SK-N-SH treated with all-trans-retinoic acid at 6 μM for 48 hours (cell line): ENCODE measurements at regions not wholly inside any gene's neighbourhood (a gene's known extent, or its start where the extent isn't known, plus 50 kb on each side); places are given as distances from the start of the nearest gene placed in this dataset.

ENCODE experiments used
- ATAC-seq: fragments of 200-7000 bp; cut with Tn5 transposase; 3 replicates; pipeline ENCODE4 v1.9.1; 2020; ENCODE audit warnings: mild to moderate bottlenecking, moderate library complexity
- ARNTL ChIP-seq: fragments of 450-650 bp; formaldehyde crosslinking; IDR thresholded peaks from 2 replicates; pipeline ENCODE4 v1.5.0; 2020; ENCODE audit warnings: low read depth, mild to moderate bottlenecking, moderate library complexity, borderline replicate concordance
- BACH2 ChIP-seq: fragments of 250-450 bp; sonication (Bioruptor Pico); IDR thresholded peaks from 2 replicates; pipeline ENCODE4 v1.9.0; 2021; ENCODE audit warnings: mild to moderate bottlenecking, borderline replicate concordance
- CSRNP3 ChIP-seq: fragments of 250-450 bp; sonication (Bioruptor Pico); IDR thresholded peaks from 2 replicates; pipeline ENCODE4 v1.5.1; 2021; ENCODE audit warnings: mild to moderate bottlenecking, moderate library complexity
- ESRRG ChIP-seq: fragments of 250-450 bp; sonication (Bioruptor Pico); IDR thresholded peaks from 2 replicates; pipeline ENCODE4 v1.6.1; 2021; ENCODE audit warnings: mild to moderate bottlenecking
- GLIS3 ChIP-seq: fragments of 250-450 bp; sonication (Bioruptor Pico); IDR thresholded peaks from 2 replicates; pipeline ENCODE4 v1.5.0; 2020; ENCODE audit warnings: mild to moderate bottlenecking, moderate library complexity
- ISL1 ChIP-seq: fragments of 250-450 bp; sonication (Bioruptor Pico); IDR thresholded peaks from 2 replicates; pipeline ENCODE4 v2.1.2; 2022; ENCODE audit warnings: mild to moderate bottlenecking, moderate library complexity
- OSR1 ChIP-seq: fragments of 250-450 bp; sonication (Bioruptor Pico); IDR thresholded peaks from 2 replicates; pipeline ENCODE4 v1.8.0; 2022; ENCODE audit warnings: moderate library complexity, mild to moderate bottlenecking, inconsistent platforms
- PATZ1 ChIP-seq: fragments of 250-450 bp; sonication (Bioruptor Pico); IDR thresholded peaks from 2 replicates; pipeline ENCODE4 v1.8.0; 2020; ENCODE audit warnings: mild to moderate bottlenecking, moderate library complexity, borderline replicate concordance
- PPARA ChIP-seq: fragments of 250-450 bp; sonication (Bioruptor Pico); IDR thresholded peaks from 2 replicates; pipeline ENCODE4 v1.5.0; 2020; ENCODE audit warnings: mild to moderate bottlenecking, borderline replicate concordance
- RARB ChIP-seq: fragments of 250-450 bp; sonication (Bioruptor Pico); IDR thresholded peaks from 2 replicates; pipeline ENCODE4 v1.8.0; 2021; ENCODE audit warnings: mild to moderate bottlenecking, moderate library complexity
- TCF4 ChIP-seq: fragments of 250-450 bp; sonication (Bioruptor Pico); IDR thresholded peaks from 2 replicates; pipeline ENCODE4 v1.8.0; 2021; ENCODE audit warnings: mild to moderate bottlenecking, moderate library complexity, borderline replicate concordance
- ZC3H10 ChIP-seq: fragments of 250-450 bp; sonication (Bioruptor Pico); IDR thresholded peaks from 2 replicates; pipeline ENCODE4 v1.5.1; 2021; ENCODE audit warnings: mild to moderate bottlenecking, moderate library complexity
- ZFP3 ChIP-seq: fragments of 250-450 bp; sonication (Bioruptor Pico); IDR thresholded peaks from 2 replicates; pipeline ENCODE4 v1.5.0; 2020; ENCODE audit warnings: mild to moderate bottlenecking, moderate library complexity
- ZFP30 ChIP-seq: fragments of 450-650 bp; formaldehyde crosslinking; IDR thresholded peaks from 2 replicates; pipeline ENCODE4 v1.5.0; 2022; ENCODE audit warnings: mild to moderate bottlenecking, moderate library complexity
- ZNF565 ChIP-seq: fragments of 450-650 bp; formaldehyde crosslinking; conservative IDR thresholded peaks from 2 replicates; pipeline ENCODE4 v1.5.0; 2020; ENCODE audit warnings: low read depth, mild to moderate bottlenecking, moderate library complexity
- ZNF70 ChIP-seq: fragments of 450-650 bp; formaldehyde crosslinking; IDR thresholded peaks from 2 replicates; pipeline ENCODE4 v1.5.0; 2020; ENCODE audit warnings: mild to moderate bottlenecking, moderate library complexity
- ZNF8 ChIP-seq: fragments of 450-650 bp; formaldehyde crosslinking; IDR thresholded peaks from 2 replicates; pipeline ENCODE4 v1.5.0; 2020; ENCODE audit warnings: mild to moderate bottlenecking, moderate library complexity
- TF ChIP-seq, protein P1 (sequence below): fragments of 250-450 bp; sonication (Bioruptor Pico); IDR thresholded peaks from 2 replicates; pipeline ENCODE4 v1.5.0; 2020; ENCODE audit warnings: mild to moderate bottlenecking, moderate library complexity
- TF ChIP-seq, protein P2 (sequence below): fragments of 250-450 bp; sonication (Bioruptor Pico); IDR thresholded peaks from 2 replicates; pipeline ENCODE4 v1.8.0; 2021; ENCODE audit warnings: low read depth, mild to moderate bottlenecking, moderate library complexity, borderline replicate concordance
- TF ChIP-seq, protein P3 (sequence below): fragments of 250-450 bp; sonication (Bioruptor Pico); IDR thresholded peaks from 2 replicates; pipeline ENCODE4 v1.5.1; 2020; ENCODE audit warnings: low read depth, mild to moderate bottlenecking, moderate library complexity

GRCh38 chr4:28148221-28148620 is 1287.6 kb downstream of the STIM2 start (continued):
- TF ChIP-seq, protein P1, sequence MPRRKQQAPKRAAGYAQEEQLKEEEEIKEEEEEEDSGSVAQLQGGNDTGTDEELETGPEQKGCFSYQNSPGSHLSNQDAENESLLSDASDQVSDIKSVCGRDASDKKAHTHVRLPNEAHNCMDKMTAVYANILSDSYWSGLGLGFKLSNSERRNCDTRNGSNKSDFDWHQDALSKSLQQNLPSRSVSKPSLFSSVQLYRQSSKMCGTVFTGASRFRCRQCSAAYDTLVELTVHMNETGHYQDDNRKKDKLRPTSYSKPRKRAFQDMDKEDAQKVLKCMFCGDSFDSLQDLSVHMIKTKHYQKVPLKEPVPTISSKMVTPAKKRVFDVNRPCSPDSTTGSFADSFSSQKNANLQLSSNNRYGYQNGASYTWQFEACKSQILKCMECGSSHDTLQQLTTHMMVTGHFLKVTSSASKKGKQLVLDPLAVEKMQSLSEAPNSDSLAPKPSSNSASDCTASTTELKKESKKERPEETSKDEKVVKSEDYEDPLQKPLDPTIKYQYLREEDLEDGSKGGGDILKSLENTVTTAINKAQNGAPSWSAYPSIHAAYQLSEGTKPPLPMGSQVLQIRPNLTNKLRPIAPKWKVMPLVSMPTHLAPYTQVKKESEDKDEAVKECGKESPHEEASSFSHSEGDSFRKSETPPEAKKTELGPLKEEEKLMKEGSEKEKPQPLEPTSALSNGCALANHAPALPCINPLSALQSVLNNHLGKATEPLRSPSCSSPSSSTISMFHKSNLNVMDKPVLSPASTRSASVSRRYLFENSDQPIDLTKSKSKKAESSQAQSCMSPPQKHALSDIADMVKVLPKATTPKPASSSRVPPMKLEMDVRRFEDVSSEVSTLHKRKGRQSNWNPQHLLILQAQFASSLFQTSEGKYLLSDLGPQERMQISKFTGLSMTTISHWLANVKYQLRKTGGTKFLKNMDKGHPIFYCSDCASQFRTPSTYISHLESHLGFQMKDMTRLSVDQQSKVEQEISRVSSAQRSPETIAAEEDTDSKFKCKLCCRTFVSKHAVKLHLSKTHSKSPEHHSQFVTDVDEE: no peak
- TF ChIP-seq TCF4 (CRISPR knock-in tag) (no peak), ESRRG (CRISPR knock-in tag) (no peak), ZFP3 (CRISPR knock-in tag) (no peak), ARNTL (CRISPR knock-in tag) (no peak), PPARA (CRISPR knock-in tag) (no peak)

DNA sequence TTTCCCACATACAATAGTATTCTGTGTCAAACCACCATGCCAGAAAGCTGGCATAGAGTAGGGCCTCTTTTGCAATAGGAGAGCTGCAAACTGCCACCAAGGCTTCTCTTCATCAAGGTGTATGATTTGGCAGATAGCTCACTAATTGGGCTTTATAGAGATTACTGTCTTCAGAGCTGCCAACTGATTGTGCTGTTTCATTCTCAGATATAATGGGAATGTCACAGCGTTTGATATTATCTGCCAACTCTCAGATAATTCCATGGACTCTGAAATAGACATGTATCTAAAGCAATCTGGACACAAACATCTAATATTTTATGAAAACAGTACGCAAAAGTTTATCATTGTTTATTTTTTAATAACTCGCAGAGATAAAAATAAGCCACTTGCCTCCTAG is 1289.1 kb downstream of the STIM2 start:
- TF ChIP-seq ISL1 (CRISPR knock-in tag) (no peak), GLIS3 (CRISPR knock-in tag) (no peak), BACH2 (CRISPR knock-in tag) (no peak), ZFP30 (no peak), ESRRG (CRISPR knock-in tag) (no peak), PATZ1 (CRISPR knock-in tag) (no peak), RARB (no peak), ZNF565 (no peak), ZFP3 (CRISPR knock-in tag) (no peak)
- TF ChIP-seq, protein P2, sequence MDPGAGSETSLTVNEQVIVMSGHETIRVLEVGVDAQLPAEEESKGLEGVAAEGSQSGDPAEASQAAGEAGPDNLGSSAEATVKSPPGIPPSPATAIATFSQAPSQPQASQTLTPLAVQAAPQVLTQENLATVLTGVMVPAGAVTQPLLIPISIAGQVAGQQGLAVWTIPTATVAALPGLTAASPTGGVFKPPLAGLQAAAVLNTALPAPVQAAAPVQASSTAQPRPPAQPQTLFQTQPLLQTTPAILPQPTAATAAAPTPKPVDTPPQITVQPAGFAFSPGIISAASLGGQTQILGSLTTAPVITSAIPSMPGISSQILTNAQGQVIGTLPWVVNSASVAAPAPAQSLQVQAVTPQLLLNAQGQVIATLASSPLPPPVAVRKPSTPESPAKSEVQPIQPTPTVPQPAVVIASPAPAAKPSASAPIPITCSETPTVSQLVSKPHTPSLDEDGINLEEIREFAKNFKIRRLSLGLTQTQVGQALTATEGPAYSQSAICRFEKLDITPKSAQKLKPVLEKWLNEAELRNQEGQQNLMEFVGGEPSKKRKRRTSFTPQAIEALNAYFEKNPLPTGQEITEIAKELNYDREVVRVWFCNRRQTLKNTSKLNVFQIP (CRISPR knock-in tag): no peak
- TF ChIP-seq, protein P3, sequence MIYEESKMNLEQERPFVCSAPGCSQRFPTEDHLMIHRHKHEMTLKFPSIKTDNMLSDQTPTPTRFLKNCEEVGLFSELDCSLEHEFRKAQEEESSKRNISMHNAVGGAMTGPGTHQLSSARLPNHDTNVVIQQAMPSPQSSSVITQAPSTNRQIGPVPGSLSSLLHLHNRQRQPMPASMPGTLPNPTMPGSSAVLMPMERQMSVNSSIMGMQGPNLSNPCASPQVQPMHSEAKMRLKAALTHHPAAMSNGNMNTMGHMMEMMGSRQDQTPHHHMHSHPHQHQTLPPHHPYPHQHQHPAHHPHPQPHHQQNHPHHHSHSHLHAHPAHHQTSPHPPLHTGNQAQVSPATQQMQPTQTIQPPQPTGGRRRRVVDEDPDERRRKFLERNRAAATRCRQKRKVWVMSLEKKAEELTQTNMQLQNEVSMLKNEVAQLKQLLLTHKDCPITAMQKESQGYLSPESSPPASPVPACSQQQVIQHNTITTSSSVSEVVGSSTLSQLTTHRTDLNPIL: no peak
- ATAC-seq: no peak

DNA sequence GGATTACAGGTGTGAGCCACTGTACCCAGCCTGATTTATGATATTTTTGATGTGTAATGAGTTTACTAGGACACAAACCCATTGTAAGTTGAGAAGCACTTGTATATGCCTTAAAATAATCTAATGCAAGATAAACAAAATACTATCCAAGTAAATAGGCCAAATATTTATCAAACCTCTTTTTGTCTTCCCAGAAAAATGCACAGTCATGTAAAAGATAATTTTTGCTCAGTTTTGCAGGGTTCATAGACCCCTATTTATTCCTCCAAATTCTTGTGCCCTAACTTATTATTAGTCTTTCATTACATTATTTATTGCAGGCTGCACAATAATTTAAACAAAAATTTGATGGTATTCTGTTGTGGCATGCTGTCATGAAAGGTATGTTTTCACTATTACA is 1290.7 kb downstream of the STIM2 start:
- ATAC-seq: no peak
- TF ChIP-seq OSR1 (CRISPR knock-in tag): no peak
- TF ChIP-seq, all 23 proteins: peak for 0

- ATAC-seq: no peak
- no peak for TF ChIP-seq BACH2 (CRISPR knock-in tag)
- TF ChIP-seq OSR1 (CRISPR knock-in tag): no peak
- TF ChIP-seq GLIS3 (CRISPR knock-in tag): no peak
- TF ChIP-seq, protein P2 (CRISPR knock-in tag): no peak
- no peak for TF ChIP-seq ZFP3 (CRISPR knock-in tag)
- TF ChIP-seq ESRRG (CRISPR knock-in tag): no peak
These were observed 1306.8 kb downstream of the STIM2 start for GRCh38 chr4:28167411-28167810.

- no peak for ATAC-seq
- TF ChIP-seq PPARA (CRISPR knock-in tag) (no peak), ZNF8 (CRISPR knock-in tag) (no peak), ARNTL (CRISPR knock-in tag) (no peak), ZC3H10 (CRISPR knock-in tag) (no peak), CSRNP3 (CRISPR knock-in tag) (no peak), PATZ1 (CRISPR knock-in tag) (no peak), ZNF70 (CRISPR knock-in tag) (no peak), OSR1 (CRISPR knock-in tag) (no peak), RARB (no peak), ZFP30 (no peak)
- TF ChIP-seq, protein P3: no peak
These were observed 1316.3 kb downstream of the STIM2 start for GRCh38 chr4:28176942-28177341.
